ENCODE measurements at regions not wholly inside any gene's neighbourhood (a gene's known extent, or its start where the extent isn't known, plus 50 kb on each side); places are given as distances from the start of the nearest gene placed in this dataset.
A peak's percentile ranks its signal among the peaks of the same experiment; 100 is the strongest.
"Not testable (repeated sequence)": the region's sequence is repeated elsewhere in the genome, so short reads cannot be mapped to it uniquely, and the experiment has no call there.

DNA sequence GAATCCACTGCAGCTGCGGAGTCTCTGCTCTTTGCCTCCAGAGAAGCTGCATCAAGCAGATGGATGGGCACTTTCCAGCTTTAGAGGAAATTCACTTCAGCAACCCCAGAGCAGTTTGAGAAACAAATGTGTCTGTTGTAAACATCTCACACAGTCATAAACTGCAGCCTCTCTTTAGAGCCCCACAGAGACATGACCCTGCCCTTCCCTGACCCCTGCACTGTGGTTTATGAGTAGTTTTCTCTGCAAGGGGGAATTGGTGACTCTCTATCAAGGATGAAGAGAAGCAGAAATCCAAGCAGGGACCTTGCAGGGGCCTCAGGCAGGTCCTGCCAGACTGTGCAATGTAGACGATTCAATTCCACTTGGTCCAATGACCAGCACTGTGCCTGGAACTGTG, 160.2 kb downstream of the SH2D4B start:
- no peak for DNase-seq

DNA sequence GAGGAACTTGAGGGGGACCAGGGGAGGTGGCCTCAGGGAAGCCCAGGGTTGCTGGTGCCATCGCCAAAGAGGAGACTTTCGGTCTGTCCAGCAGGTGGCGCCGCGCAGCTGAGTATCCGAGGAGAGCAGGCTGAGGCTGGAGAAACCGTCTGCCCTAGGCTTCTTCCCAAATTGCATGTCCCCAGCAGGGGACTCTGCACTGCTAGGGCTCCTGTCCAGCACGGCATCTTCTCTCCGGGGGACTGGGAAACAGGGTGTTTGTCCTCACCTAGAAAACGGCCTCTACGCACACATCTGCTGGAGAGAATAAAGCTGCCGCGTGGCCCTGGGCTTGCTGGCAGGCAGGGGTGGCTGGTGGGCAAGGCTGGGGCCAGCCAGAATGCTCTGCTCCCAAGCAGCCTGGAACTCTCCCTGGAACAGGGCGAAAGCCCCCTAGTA, 161.9 kb downstream of the SH2D4B start:
- peak in 12 of 14 donors; percentile 20 to 83 (median 54) for DNase-seq

GRCh38 chr10:80700252-80700651, 162.6 kb downstream of the SH2D4B start:
- DNase-seq = no peak

- DNase-seq = no peak
These were observed 163.2 kb downstream of the SH2D4B start for GRCh38 chr10:80700760-80701444.

DNA sequence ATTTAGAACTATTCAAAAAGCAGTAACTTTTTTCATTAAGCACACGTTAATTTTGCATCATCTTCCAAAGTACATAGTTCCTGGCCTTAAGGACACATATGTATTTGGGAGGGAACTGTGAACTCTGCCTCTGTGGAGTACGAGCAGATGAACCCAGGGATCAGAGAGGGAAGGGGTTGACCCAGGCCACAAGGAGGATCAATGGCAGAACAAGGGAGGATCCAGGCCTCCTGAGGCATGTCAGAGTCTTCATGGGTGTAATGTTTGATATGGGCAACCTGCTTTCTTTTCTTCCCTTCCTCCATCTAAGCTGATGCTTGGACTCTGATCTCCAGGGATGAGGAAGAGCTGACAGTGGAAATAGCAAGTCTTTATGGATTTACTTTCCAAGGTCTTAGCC, 164.0 kb downstream of the SH2D4B start:
- DNase-seq = no peak

- DNase-seq = peak in 3 of 14 donors; percentile 7 to 27 (median 22)
These were observed 164.4 kb downstream of the SH2D4B start for GRCh38 chr10:80702143-80702542.

- no peak for DNase-seq
These were observed 168.2 kb downstream of the SH2D4B start for GRCh38 chr10:80705899-80706298.

DNA sequence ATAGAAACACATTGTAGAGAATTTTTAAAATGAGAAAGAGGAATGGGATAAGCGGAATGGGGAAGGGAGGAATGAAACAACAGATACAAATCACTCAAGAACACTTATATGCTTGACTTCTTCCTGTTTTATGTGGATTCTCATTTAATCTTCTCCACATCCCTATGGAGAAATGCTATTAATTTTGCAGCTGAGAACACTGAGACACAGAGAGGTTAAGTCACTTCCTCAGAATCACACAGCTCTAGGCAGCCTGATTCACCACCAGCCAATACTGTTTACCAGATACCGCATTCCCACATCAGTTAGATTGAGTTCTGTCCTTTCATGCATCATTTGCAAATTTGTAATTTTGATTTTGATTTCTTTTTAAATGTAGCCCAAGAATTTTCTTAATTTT, 170.5 kb downstream of the SH2D4B start:
- no peak for DNase-seq

GRCh38 chr10:80708808-80709207, 171.1 kb downstream of the SH2D4B start:
- DNase-seq = no peak

DNA sequence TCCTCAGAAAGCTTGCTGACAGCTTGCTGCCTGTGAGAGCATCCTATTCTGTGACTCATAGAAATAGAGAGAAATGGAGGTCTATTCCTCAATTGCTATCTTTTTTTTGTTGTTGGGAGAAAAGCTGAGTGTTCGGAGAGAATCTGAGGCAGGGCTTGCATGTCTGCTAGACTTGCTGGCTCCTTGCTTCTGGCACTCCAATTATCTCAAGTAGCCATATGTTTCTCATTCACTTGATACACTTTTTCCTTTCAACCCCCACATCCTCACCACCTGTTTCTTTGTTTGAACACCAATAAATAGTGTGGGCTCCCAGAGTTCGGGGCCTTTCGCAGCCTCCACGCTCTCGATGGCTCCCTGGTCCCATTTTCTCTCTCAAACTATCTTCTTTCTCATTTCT, 172.2 kb downstream of the SH2D4B start:
- DNase-seq = no peak

DNA sequence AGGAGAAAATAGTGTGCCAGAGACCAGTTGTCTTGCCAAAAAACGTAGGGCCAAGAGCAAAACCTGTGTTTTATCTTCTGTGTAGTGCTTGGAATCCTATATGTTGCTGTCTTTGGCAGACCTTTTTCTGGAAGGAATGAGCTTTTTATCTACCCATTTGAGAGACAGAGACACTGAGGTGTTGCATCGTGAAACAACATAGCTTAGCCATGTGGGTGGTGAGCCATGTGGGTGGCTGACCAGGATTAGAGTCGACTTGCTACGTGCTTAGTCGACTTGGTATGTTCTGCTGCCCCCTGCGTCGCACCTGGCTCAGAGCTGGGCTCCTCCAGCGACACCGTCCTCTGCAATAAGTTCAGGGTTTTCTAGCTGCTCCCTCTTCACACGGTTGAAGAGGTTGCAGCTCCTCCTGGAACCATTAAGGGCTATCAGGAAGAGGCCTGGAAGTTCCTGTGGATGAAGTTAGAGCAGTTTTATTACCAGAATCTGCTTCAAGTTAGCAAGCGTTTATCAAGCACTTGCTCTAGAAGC, 175.8 kb downstream of the SH2D4B start:
- no peak for DNase-seq

DNA sequence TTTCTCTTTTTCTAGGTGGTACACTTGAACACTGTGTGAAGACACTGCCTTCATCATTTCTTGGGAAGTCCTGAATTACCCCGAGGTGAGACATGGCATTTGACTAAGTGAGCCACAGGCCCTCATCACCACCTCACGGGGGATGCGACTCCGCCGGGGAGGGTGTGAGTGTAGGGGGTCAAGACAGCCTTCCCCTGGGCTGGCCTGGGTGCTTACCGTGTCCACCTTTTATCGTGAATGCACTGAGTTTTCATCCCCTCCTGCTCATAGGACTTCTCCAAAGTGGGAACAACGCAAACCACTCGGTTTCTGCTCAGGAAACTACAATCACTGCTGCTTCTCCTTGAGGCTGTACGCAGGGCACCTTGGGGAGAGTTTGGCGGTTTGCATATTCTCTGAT, 176.9 kb downstream of the SH2D4B start:
- no peak for DNase-seq

DNA sequence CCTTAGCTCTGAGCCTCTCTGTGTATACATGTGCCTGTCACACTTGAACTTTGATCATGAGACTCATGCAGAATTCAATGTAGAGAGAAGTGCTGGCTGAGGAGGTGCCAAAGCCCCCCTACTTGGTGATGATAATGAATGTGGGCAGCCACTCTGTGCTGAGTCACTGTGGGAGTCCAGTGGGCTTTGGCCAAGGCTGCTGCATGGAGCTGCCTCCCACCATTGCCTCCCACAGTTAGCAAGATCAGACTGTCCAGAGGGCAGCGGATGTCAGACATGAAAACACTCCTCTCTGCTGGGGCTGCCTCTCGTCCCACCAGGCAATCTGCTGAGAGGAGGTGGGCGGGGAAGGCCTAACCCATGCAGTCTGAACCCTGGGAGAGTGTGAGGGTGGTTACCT, 180.3 kb downstream of the SH2D4B start:
- no peak for DNase-seq

- DNase-seq = no peak
These were observed 182.2 kb downstream of the SH2D4B start for GRCh38 chr10:80719935-80720334.

DNA sequence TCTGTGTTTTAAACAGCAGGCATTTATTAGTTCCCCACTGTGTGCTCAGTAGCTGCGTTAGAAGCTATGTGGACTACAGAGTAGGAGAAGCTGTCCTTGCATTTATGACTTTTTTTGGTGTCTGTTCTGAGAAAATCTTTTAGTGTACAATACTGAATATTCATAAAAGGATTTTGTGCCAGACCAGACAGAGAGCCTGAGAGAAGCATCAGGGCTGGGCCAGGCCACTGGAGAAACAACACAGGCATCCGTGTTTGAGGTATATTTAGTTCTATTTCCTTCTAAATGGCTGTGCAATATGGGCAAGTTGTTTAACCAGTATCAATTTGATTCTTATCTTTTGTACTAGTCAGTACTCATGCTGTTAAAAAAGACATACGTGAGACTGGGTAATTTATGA, 182.8 kb downstream of the SH2D4B start:
- no peak for DNase-seq

GRCh38 chr10:80728354-80728753, 190.7 kb downstream of the SH2D4B start:
- DNase-seq = not testable (repeated sequence)

GRCh38 chr10:80729896-80730295, 192.2 kb downstream of the SH2D4B start:
- DNase-seq = no peak

GRCh38 chr10:80730522-80730921, 192.8 kb downstream of the SH2D4B start:
- DNase-seq = no peak

GRCh38 chr10:80734589-80734988, 196.9 kb downstream of the SH2D4B start:
- no peak for DNase-seq

DNA sequence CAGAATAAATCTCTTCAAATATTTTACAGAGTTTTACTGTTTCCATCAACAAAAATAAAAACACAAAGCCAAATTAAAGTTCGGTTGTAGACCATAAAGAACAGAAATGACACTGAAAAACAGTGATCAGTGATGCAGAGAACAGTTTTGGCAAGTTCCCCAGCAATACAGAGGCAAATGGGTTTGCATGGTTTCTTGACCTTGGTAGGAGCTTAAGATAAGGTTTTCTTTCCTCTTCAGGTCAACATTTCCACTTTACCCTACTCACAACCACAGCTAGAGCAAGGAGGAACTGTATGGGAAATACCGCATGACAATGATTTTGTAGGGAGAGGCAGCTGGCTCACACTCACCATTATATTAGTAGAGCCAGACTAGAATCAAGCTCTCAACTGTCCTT, 199.5 kb downstream of the SH2D4B start:
- no peak for DNase-seq

DNA sequence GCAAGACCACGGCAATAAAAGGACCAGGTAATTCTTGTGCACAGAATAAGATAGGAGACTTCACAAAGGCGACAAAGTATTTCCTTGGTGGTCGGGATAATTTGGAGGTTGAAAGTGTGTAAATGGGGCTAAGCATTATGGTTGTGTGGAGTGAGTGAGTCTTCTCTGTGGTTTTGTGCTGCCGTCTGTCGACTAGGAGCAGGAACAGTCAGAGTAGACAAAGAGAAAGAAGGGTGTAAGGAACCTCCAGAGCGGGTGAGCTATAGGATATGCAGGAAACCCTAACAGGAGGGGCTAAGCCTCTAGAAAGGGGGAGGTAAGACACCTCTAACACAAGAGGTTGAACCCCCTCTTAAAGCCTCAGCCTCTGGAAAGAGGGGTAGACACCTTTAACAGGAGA, 201.6 kb downstream of the SH2D4B start:
- no peak for DNase-seq

- DNase-seq = no peak
These were observed 202.4 kb downstream of the SH2D4B start for GRCh38 chr10:80739963-80740715.

DNA sequence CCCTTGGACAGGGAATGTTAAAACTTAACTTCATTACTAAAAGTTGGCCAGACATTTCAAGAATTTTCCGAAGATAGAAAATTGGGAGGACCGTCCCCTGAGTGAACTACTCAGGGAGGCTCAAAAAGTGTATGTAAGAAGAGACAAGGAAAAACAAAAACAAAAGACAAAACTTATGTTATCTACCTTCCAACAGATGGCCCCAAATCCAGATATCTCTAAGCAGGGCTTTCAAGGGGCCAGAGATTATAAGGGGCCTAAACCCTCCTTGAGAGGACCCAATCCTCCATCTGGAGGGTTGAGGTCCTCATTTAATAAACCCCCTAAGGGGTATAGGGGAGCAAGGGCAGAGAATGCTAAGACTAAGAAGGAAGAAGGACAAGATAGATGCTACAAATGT, 203.6 kb downstream of the SH2D4B start:
- DNase-seq = no peak

GRCh38 chr10:80750268-80750667, 212.6 kb downstream of the SH2D4B start:
- no peak for DNase-seq

Data from C1 segment of cervical spinal cord (tissue), 14 donors.